IMR-90 (cell line): ENCODE measurements at regions not wholly inside any gene's neighbourhood (a gene's known extent, or its start where the extent isn't known, plus 50 kb on each side); places are given as distances from the start of the nearest gene placed in this dataset.

ENCODE experiments used
- BHLHE40 ChIP-seq: fragments of 150-350 bp; IDR thresholded peaks from 2 replicates; pipeline ENCODE4 v1.6.1; 2016; ENCODE audit warnings: mild to moderate bottlenecking, low read depth, low read length
- CHD1 ChIP-seq: IDR thresholded peaks from 2 replicates; pipeline ENCODE4 v1.6.1; 2012; ENCODE audit warnings: low read depth, low read length, improper control_type of control experiment
- CTCF ChIP-seq: conservative IDR thresholded peaks from 2 replicates; pipeline ENCODE4 v1.5.1; 2012; ENCODE audit warnings: mild to moderate bottlenecking, low read depth, low read length, improper control_type of control experiment
- FOS ChIP-seq: fragments of 150-350 bp; IDR thresholded peaks from 2 replicates; pipeline ENCODE4 v1.6.1; 2016; ENCODE audit warnings: low read depth, low read length
- MAFK ChIP-seq: IDR thresholded peaks from 2 replicates; pipeline ENCODE4 v1.6.1; 2012; ENCODE audit warnings: low read depth, low read length, improper control_type of control experiment
- MAZ ChIP-seq: IDR thresholded peaks from 2 replicates; pipeline ENCODE4 v1.6.1; 2012; ENCODE audit warnings: low read depth, mild to moderate bottlenecking, low read length, improper control_type of control experiment, moderate library complexity, borderline replicate concordance
- MXI1 ChIP-seq: IDR thresholded peaks from 2 replicates; pipeline ENCODE4 v1.6.1; 2012; ENCODE audit warnings: low read depth, mild to moderate bottlenecking, low read length, moderate library complexity, borderline replicate concordance
- POLR2A ChIP-seq: IDR thresholded peaks from 2 replicates; pipeline ENCODE4 v1.6.1; 2012; ENCODE audit warnings: mild to moderate bottlenecking, low read depth, low read length
- RAD21 ChIP-seq: IDR thresholded peaks from 2 replicates; pipeline ENCODE4 v1.6.1; 2012; ENCODE audit warnings: low read length, improper control_type of control experiment
- RFX5 ChIP-seq: IDR thresholded peaks from 2 replicates; pipeline ENCODE4 v1.8.0; 2012; ENCODE audit warnings: low read depth, mild to moderate bottlenecking, low read length, moderate library complexity
- SMC3 ChIP-seq: fragments of 150-350 bp; IDR thresholded peaks from 2 replicates; pipeline ENCODE4 v1.6.1; 2016; ENCODE audit warnings: low read depth, mild to moderate bottlenecking, antibody characterized with exemption, low read length, moderate library complexity
- USF2 ChIP-seq: fragments of 150-350 bp; IDR thresholded peaks from 2 replicates; pipeline ENCODE4 v1.6.1; 2017; ENCODE audit warnings: mild to moderate bottlenecking, antibody characterized with exemption, low read length, low read depth

GRCh38 chr10:58104351-58104751 lies 163.3 kb downstream of the IPMK start:
- TF ChIP-seq CTCF (no peak), MXI1 (no peak), FOS (no peak), SMC3 (no peak), POLR2A (no peak), CHD1 (no peak), MAFK (no peak), USF2 (no peak), RFX5 (no peak), MAZ (no peak), RAD21 (no peak), BHLHE40 (no peak)
